ENCODE measurements at regions not wholly inside any gene's neighbourhood (a gene's known extent, or its start where the extent isn't known, plus 50 kb on each side); places are given as distances from the start of the nearest gene placed in this dataset.
"Not testable (repeated sequence)": the region's sequence is repeated elsewhere in the genome, so short reads cannot be mapped to it uniquely, and the experiment has no call there.

GRCh38 chr5:2155556-2155955 lies 272.8 kb upstream of the IRX4 start:
- H3K4me1 ChIP-seq, result peaks cover 17% of the 10 kb centered on the region
- no peaks in the 10 kb centered on the region for H3K9me3 ChIP-seq
- TF ChIP-seq POLR2AphosphoS5 (IDR thresholded peaks at IDR 0.05) (no peak), CTCF (IDR thresholded peaks at IDR 0.05) (no peak), POLR2A (IDR thresholded peaks at IDR 0.05) (no peak), EP300 (IDR thresholded peaks at IDR 0.05) (no peak)
- no peak overlapping the region for H3K4me3 ChIP-seq
- DNase-seq (ENCODE audit: low spot score in 2 of 2), result peak in 1 of 2 donors; percentile 20
- H3K36me3 ChIP-seq, result no peaks in the 10 kb centered on the region
- 86% methylated on average over 18 of the region's 18 CpGs for WGBS
- no peak overlapping the region for H3K27ac ChIP-seq
- no peaks in the 10 kb centered on the region for H3K27me3 ChIP-seq

- peak in 1 of 2 donors; percentile 29 for DNase-seq (ENCODE audit: low spot score in 2 of 2)
- Histone ChIP-seq H3K4me3 (no peak overlapping the region), H3K4me1 (peaks cover 14% of the 10 kb centered on the region), H3K27me3 (no peaks in the 10 kb centered on the region), H3K9me3 (no peaks in the 10 kb centered on the region), H3K36me3 (no peaks in the 10 kb centered on the region), H3K27ac (no peak overlapping the region)
- TF ChIP-seq POLR2AphosphoS5 (IDR thresholded peaks at IDR 0.05), result no peak
- no peak for TF ChIP-seq POLR2A (IDR thresholded peaks at IDR 0.05)
- TF ChIP-seq EP300 (IDR thresholded peaks at IDR 0.05), result no peak
- TF ChIP-seq CTCF (IDR thresholded peaks at IDR 0.05), result no peak
- WGBS, result 89% methylated on average over 15 of the region's 15 CpGs
Observed at GRCh38 chr5:2153802-2154201, 271.1 kb upstream of the IRX4 start.

GRCh38 chr5:2153350-2153749 lies 270.6 kb upstream of the IRX4 start:
- Histone ChIP-seq H3K27me3 (no peaks in the 10 kb centered on the region), H3K4me3 (no peak overlapping the region), H3K9me3 (no peaks in the 10 kb centered on the region), H3K36me3 (no peaks in the 10 kb centered on the region), H3K27ac (no peak overlapping the region), H3K4me1 (peaks cover 11% of the 10 kb centered on the region)
- TF ChIP-seq CTCF (IDR thresholded peaks at IDR 0.05) (no peak), POLR2AphosphoS5 (IDR thresholded peaks at IDR 0.05) (no peak), EP300 (IDR thresholded peaks at IDR 0.05) (no peak), POLR2A (IDR thresholded peaks at IDR 0.05) (no peak)
- peak; percentile 35 to 45 for DNase-seq (ENCODE audit: low spot score in 2 of 2)
- 87% methylated on average over 2 of the region's 6 CpGs for WGBS

- H3K9me3 ChIP-seq; DNase-seq (ENCODE audit: low spot score in 2 of 2); H3K4me1 ChIP-seq; H3K36me3 ChIP-seq; H3K27ac ChIP-seq; H3K4me3 ChIP-seq; H3K27me3 ChIP-seq: not testable (repeated sequence)
- 25% methylated on average over 7 of the region's 8 CpGs for WGBS
- TF ChIP-seq CTCF (IDR thresholded peaks at IDR 0.05), result peak; percentile 22 to 64
Observed at GRCh38 chr5:2151301-2151888, 268.7 kb upstream of the IRX4 start.

- no peak for DNase-seq (ENCODE audit: low spot score in 2 of 2)
- WGBS, result 34% methylated on average over 15 of the region's 15 CpGs
- TF ChIP-seq POLR2A (IDR thresholded peaks at IDR 0.05) (no peak), EP300 (IDR thresholded peaks at IDR 0.05) (no peak), POLR2AphosphoS5 (IDR thresholded peaks at IDR 0.05) (no peak), CTCF (IDR thresholded peaks at IDR 0.05) (no peak)
- Histone ChIP-seq H3K27ac (no peak overlapping the region), H3K36me3 (no peaks in the 10 kb centered on the region), H3K4me3 (no peak overlapping the region), H3K4me1 (no peaks in the 10 kb centered on the region), H3K27me3 (peaks cover 7% of the 10 kb centered on the region), H3K9me3 (peaks cover 10% of the 10 kb centered on the region)
Observed at GRCh38 chr5:2149195-2149539, 266.4 kb upstream of the IRX4 start.

Data from suprapubic skin (tissue), 4 donors.